Ovary (tissue), 3 donors: ENCODE measurements at regions not wholly inside any gene's neighbourhood (a gene's known extent, or its start where the extent isn't known, plus 50 kb on each side); places are given as distances from the start of the nearest gene placed in this dataset.

ENCODE experiments used
- CTCF ChIP-seq, 3 donors: fragments of 450-650 bp in 2 of 3; fragments of 200-600 bp in 1 of 3; IDR thresholded peaks; one replicate each; pipeline versions ENCODE4 v1.5.1 to v1.8.0; 2016 to 2022; ENCODE audit warnings: antibody characterized with exemption in 3 of 3, mild to moderate bottlenecking in 1 of 3
- EP300 ChIP-seq: sonication (generic); formaldehyde crosslinking; IDR thresholded peaks from one replicate; pipeline ENCODE4 v1.6.1; 2017; ENCODE audit warnings: antibody characterized with exemption
- POLR2A ChIP-seq: fragments of 450-650 bp; IDR thresholded peaks from one replicate; pipeline ENCODE4 v1.6.1; 2017; ENCODE audit warnings: antibody characterized with exemption, mild to moderate bottlenecking, moderate library complexity
- donor health status: DM: no; HTN: no; CAD: no.

- TF ChIP-seq CTCF (IDR thresholded peaks at IDR 0.05) (no peak), POLR2A (no peak), EP300 (no peak)
These were observed 210.6 kb upstream of the CDH5 start for GRCh38 chr16:66155933-66156332.
